GM21528 (cell line): ENCODE measurements at regions not wholly inside any gene's neighbourhood (a gene's known extent, or its start where the extent isn't known, plus 50 kb on each side); places are given as distances from the start of the nearest gene placed in this dataset.

Source experiments
- ATAC-seq: cut with Tn5 transposase; IDR thresholded peaks from one replicate; pipeline ENCODE4 v1.9.1; 2021; ENCODE audit warnings: mild to moderate bottlenecking, moderate library complexity; ENCODE audit not compliant: unreplicated experiment, low FRiP score

DNA sequence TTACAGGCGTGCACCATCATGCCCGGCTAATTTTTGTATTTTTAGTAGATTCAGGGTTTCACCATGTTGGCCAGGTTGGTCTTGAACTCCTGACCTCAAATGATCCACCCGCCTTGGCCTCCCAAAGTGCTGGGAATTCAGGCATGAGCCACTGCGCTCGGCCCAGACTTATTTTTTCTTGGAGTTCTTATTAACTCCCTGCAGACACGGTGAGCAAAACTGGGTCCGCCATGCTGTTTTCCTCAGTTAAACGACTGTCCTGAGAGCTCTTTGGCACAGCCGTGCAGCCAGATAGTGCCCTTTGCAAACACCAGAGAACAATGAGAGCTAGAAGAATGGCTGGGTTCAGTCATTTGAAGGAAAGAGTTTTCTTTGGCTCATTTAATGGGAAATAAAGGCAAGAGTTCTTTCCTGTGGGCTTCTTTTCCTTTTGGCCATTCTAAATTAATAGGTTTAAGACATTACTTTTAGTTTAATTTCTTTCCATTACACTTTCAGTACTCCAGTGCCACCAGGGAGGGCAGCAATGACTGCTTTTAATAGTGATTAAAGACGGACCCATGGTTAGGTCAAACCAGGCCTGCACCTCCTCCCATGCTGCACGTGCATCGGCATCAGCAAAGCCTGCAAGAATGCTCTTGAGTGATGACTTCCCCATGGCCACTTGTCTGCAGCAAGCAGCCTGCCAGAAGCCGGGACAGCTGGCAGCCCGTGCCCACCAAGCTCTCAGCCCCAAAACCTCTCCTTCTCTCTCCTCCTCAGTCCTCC, 60.7 kb downstream of the VCPKMT start:
- no peak for ATAC-seq

DNA sequence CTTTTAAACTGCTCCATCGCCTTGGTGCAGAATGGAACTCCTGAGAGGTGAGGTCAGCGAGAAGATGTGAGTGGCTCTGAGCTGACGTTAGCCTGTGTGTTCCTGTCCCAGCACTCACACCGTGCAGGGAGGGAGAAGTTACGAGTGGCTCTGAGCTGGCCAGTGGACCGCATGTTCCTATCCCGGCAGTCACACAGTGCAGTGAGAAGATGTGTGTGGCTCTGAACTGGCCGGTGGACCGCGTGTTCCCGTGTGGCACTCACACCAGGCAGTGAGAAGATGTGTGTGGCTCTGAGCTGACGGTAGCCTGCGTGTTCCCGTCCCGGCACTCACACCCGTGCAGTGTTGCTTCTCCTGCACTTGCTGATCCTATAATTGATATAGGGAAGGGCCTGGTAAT, 59.9 kb downstream of the VCPKMT start:
- ATAC-seq = no peak

DNA sequence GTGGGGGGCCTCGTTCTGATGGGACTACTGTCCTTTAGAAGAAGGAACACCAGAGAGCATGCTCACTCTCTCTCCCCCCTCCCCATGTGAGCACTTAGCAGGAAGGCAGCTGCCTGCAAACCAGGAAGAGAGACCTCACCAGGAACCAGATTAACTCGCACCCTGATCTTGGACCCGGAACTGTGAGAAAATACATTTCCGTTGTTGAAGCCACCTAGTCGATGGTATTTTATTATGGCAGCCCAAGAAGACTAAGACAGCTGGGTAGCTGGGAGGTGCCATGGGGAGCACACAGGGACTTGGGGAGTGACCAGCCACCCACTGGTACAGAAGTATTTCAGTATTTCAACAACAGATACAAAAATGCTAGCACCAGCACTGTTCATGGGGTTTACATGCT, 59.0 kb downstream of the VCPKMT start:
- ATAC-seq = no peak

DNA sequence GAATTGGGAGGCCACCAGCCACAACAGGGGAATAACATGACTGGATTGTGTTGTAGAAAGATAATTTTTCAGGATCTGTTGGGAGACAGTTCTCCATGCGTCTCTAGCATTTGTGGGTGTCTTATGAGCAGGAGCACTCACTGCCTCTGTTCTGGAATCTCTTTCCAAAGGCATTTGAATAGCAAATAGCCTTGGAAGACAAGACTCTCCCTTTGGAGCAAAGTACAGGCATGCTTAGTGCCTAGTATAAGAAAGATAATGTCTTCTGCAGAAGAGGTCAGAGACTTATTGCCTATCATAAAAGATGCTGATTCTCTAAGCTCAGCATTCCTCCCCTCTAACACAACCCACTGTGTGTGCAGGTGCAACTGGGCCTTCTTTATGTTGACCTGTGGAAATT, 58.3 kb downstream of the VCPKMT start:
- ATAC-seq = no peak
